Vagina (tissue), 2 donors: ENCODE measurements at regions not wholly inside any gene's neighbourhood (a gene's known extent, or its start where the extent isn't known, plus 50 kb on each side); places are given as distances from the start of the nearest gene placed in this dataset.

ENCODE experiments used
- POLR2A ChIP-seq, 2 donors: fragments of 450-650 bp; IDR thresholded peaks; one replicate each; pipeline ENCODE4 v1.6.1; 2017; ENCODE audit warnings: antibody characterized with exemption in 2 of 2, mild to moderate bottlenecking in 2 of 2, moderate library complexity in 2 of 2
- POLR2AphosphoS5 ChIP-seq, 2 donors: sonication (generic); formaldehyde crosslinking; IDR thresholded peaks; one replicate each; pipeline ENCODE4 v1.9.0; 2017; ENCODE audit warnings: antibody characterized with exemption in 2 of 2, mild to moderate bottlenecking in 2 of 2, low read depth in 1 of 2; ENCODE audit not compliant: insufficient read depth in 1 of 2
- TF ChIP-seq, protein P1 (sequence below), 3 experiments: fragments of 450-650 bp in 2 of 3; fragments of 200-600 bp in 1 of 3; sonication (generic) in 1 of 3; IDR thresholded peaks; one replicate each; pipeline ENCODE4 v1.5.1; 2017 to 2019; ENCODE audit warnings: antibody characterized with exemption in 3 of 3, mild to moderate bottlenecking in 2 of 3, moderate library complexity in 2 of 3

GRCh38 chr2:79446313-79446712 lies 66.5 kb upstream of the CTNNA2 start:
- TF ChIP-seq, protein P1, sequence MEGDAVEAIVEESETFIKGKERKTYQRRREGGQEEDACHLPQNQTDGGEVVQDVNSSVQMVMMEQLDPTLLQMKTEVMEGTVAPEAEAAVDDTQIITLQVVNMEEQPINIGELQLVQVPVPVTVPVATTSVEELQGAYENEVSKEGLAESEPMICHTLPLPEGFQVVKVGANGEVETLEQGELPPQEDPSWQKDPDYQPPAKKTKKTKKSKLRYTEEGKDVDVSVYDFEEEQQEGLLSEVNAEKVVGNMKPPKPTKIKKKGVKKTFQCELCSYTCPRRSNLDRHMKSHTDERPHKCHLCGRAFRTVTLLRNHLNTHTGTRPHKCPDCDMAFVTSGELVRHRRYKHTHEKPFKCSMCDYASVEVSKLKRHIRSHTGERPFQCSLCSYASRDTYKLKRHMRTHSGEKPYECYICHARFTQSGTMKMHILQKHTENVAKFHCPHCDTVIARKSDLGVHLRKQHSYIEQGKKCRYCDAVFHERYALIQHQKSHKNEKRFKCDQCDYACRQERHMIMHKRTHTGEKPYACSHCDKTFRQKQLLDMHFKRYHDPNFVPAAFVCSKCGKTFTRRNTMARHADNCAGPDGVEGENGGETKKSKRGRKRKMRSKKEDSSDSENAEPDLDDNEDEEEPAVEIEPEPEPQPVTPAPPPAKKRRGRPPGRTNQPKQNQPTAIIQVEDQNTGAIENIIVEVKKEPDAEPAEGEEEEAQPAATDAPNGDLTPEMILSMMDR (IDR thresholded peaks at IDR 0.05): no peak
- TF ChIP-seq POLR2AphosphoS5 (IDR thresholded peaks at IDR 0.05; ENCODE audit: insufficient read depth in 1 of 2, low read depth in 1 of 2) (no peak), POLR2A (IDR thresholded peaks at IDR 0.05) (no peak)
